ENCODE measurements at regions not wholly inside any gene's neighbourhood (a gene's known extent, or its start where the extent isn't known, plus 50 kb on each side); places are given as distances from the start of the nearest gene placed in this dataset.
A peak's percentile ranks its signal among the peaks of the same experiment; 100 is the strongest.

DNA sequence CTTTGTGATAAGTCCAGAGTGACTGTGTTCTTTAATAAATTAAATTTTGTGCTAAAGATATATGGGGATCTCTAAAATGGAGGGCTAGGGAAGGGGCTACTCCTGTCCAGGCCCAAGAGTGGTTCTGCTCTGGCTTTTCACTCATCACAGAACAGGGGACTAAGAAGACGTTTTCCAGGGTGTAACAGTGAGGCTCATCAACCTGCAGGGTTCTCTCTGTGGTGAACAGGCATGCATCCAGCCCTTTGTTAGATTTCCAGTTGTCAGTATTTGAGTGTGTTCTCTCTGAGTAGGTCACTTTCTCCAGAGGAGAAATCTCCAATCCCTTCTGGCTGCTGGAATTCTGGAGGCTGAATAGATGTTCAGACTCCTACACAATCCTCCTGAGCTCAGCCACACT, 408.9 kb downstream of the PLCL1 start:
- FAIRE-seq, result no peak
- 5 to 59% (median 6%) methylated on average over 1 of the region's 1 CpG for WGBS, 3 donors

GRCh38 chr2:198211706-198212105, 407.3 kb downstream of the PLCL1 start:
- no peak overlapping the region for H3K4me3 ChIP-seq (ENCODE audit: low read depth in 1 of 3, low read length in 3 of 3)
- FAIRE-seq (no peak), DNase-seq (no peak)
- 85 to 91% (median 89%) methylated on average over 2 of the region's 2 CpGs for WGBS, 3 donors
- no peaks in the 10 kb centered on the region for H3K4me1 ChIP-seq (ENCODE audit: control insufficient read depth in 3 of 3, insufficient read depth in 2 of 3, low read depth in 1 of 3, low read length in 2 of 3)
- no peaks in the 10 kb centered on the region for H3K36me3 ChIP-seq (ENCODE audit: control insufficient read depth in 3 of 3, insufficient read depth in 2 of 3, low read depth in 1 of 3, low read length in 3 of 3)
- H3K9me3 ChIP-seq (ENCODE audit: control insufficient read depth in 2 of 2, insufficient read depth in 1 of 2, low read depth in 1 of 2, low read length in 1 of 2), result no peaks in the 10 kb centered on the region
- no peaks in the 10 kb centered on the region for H3K27me3 ChIP-seq (ENCODE audit: control insufficient read depth in 3 of 3, insufficient read depth in 3 of 3, low read length in 3 of 3)
- no peak overlapping the region for H3K27ac ChIP-seq (ENCODE audit: low read depth in 1 of 3, low read length in 2 of 3)

More for the DNA sequence above, 408.9 kb downstream of the PLCL1 start:
- DNase-seq, result no peak
- H3K4me3 ChIP-seq (ENCODE audit: low read depth in 1 of 3, low read length in 3 of 3), result no peak overlapping the region
- H3K27ac ChIP-seq (ENCODE audit: low read depth in 1 of 3, low read length in 2 of 3), result no peak overlapping the region
- H3K4me1 ChIP-seq (ENCODE audit: control insufficient read depth in 3 of 3, insufficient read depth in 2 of 3, low read depth in 1 of 3, low read length in 2 of 3), result no peaks in the 10 kb centered on the region
- no peaks in the 10 kb centered on the region for H3K36me3 ChIP-seq (ENCODE audit: control insufficient read depth in 3 of 3, insufficient read depth in 2 of 3, low read depth in 1 of 3, low read length in 3 of 3)
- no peaks in the 10 kb centered on the region for H3K9me3 ChIP-seq (ENCODE audit: control insufficient read depth in 2 of 2, insufficient read depth in 1 of 2, low read depth in 1 of 2, low read length in 1 of 2)
- no peaks in the 10 kb centered on the region for H3K27me3 ChIP-seq (ENCODE audit: control insufficient read depth in 3 of 3, insufficient read depth in 3 of 3, low read length in 3 of 3)

DNA sequence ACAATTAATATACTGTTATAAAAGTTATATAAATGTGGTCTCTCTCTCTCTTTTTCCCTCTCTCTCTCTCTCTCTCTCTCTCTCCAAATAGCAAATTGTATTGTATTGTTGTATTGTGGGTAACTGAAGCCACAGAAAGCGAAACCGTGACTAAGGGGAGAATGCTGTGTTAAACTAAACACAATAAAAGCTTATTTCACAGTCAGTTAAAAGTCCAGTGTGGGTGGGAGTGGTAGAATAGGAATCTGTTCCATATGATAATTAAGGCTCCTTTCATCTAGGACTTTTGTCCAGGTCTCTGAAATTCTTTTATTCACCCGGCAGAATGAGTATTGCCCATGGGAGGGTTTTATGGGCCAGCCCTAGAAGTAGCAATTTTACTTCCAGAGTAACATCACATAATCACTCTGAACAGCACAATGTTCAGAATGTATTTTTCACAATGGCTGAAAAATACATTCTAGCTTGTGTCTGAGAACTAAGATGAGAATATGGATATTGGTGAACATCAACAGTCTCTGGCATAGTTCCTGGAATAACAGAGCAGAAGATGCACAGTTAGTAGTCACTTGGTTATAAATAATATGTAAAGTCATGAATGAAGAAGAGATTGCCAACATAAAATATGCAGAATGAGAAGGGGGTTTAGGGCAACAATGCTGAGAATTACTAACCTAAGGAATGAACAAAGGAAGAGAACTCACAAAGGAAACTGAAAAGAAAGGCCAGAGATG, 399.1 kb downstream of the PLCL1 start:
- H3K4me3 ChIP-seq (ENCODE audit: low read depth in 1 of 3, low read length in 3 of 3), result no peak overlapping the region
- DNase-seq (peak; percentile 2 to 56), FAIRE-seq (no peak)
- no peaks in the 10 kb centered on the region for H3K36me3 ChIP-seq (ENCODE audit: control insufficient read depth in 3 of 3, insufficient read depth in 2 of 3, low read depth in 1 of 3, low read length in 3 of 3)
- 11 to 61% (median 35%) methylated on average over 3 of the region's 3 CpGs for WGBS, 3 donors
- no peak overlapping the region for H3K27ac ChIP-seq (ENCODE audit: low read depth in 1 of 3, low read length in 2 of 3)
- no peaks in the 10 kb centered on the region for H3K4me1 ChIP-seq (ENCODE audit: control insufficient read depth in 3 of 3, insufficient read depth in 2 of 3, low read depth in 1 of 3, low read length in 2 of 3)
- no peaks in the 10 kb centered on the region for H3K9me3 ChIP-seq (ENCODE audit: control insufficient read depth in 2 of 2, insufficient read depth in 1 of 2, low read depth in 1 of 2, low read length in 1 of 2)
- no peaks in the 10 kb centered on the region for H3K27me3 ChIP-seq (ENCODE audit: control insufficient read depth in 3 of 3, insufficient read depth in 3 of 3, low read length in 3 of 3)

Data from small intestine (tissue), 7 donors.